ENCODE measurements at regions not wholly inside any gene's neighbourhood (a gene's known extent, or its start where the extent isn't known, plus 50 kb on each side); places are given as distances from the start of the nearest gene placed in this dataset.

- TF ChIP-seq CTCF (conservative IDR thresholded peaks at IDR 0.05 in 1 of 2, IDR thresholded peaks at IDR 0.05 in 1 of 2; ENCODE audit: low read depth in 1 of 2, low read length in 2 of 2) (no peak), EZH2 (IDR thresholded peaks at IDR 0.05; ENCODE audit: low read length, missing control alignments) (no peak)
Measured at GRCh38 chr1:239636347-239636746, 250.0 kb downstream of the CHRM3 start.
